Neural cell (in vitro differentiated cells): ENCODE measurements at regions not wholly inside any gene's neighbourhood (a gene's known extent, or its start where the extent isn't known, plus 50 kb on each side); places are given as distances from the start of the nearest gene placed in this dataset.

Source experiments
- H2AFZ ChIP-seq: fragments of 200-600, 300-800 bp; sonication (generic), shearing (Covaris generic); 2 replicates; pipeline ENCODE4 v1.6.0; 2014; ENCODE audit warnings: low read depth, mild to moderate bottlenecking, antibody characterized with exemption, low read length, moderate library complexity
- H3F3A ChIP-seq: fragments of 200-600 bp; shearing (Covaris generic); 2 replicates; pipeline ENCODE4 v1.6.1; 2016; ENCODE audit warnings: mild to moderate bottlenecking, moderate library complexity, mixed read lengths, antibody characterized with exemption, low read length; ENCODE audit not compliant: insufficient read depth, poor library complexity, severe bottlenecking
- H3K27ac ChIP-seq: fragments of 200-600, 300-800 bp; sonication (generic), shearing (Covaris generic); 2 replicates; pipeline ENCODE4 v1.5.1; 2014; ENCODE audit warnings: mild to moderate bottlenecking, low read length, moderate library complexity
- H3K27me3 ChIP-seq: fragments of 300-800, 200-600 bp; sonication (generic), shearing (Covaris generic); 2 replicates; pipeline ENCODE4 v1.6.0; 2014; ENCODE audit warnings: mild to moderate bottlenecking, low read depth, low read length, moderate library complexity; ENCODE audit not compliant: insufficient read depth
- H3K36me3 ChIP-seq: fragments of 300-800, 200-600 bp; sonication (generic), shearing (Covaris generic); 2 replicates; pipeline ENCODE4 v1.5.1; 2014; ENCODE audit warnings: mild to moderate bottlenecking, antibody characterized with exemption, low read length, moderate library complexity; ENCODE audit not compliant: insufficient read depth
- H3K4me2 ChIP-seq: fragments of 300-800, 200-600 bp; sonication (generic), shearing (Covaris generic); 2 replicates; pipeline ENCODE4 v1.6.0; 2014; ENCODE audit warnings: mild to moderate bottlenecking, low read length
- H3K4me3 ChIP-seq: fragments of 300-800, 200-600 bp; sonication (generic), shearing (Covaris generic); 2 replicates; pipeline ENCODE4 v1.5.1; 2014; ENCODE audit warnings: mild to moderate bottlenecking, low read length, moderate library complexity
- H3K79me2 ChIP-seq: fragments of 200-600 bp; shearing (Covaris generic); replicated peaks from 2 replicates; pipeline ENCODE4 v1.6.0; 2014; ENCODE audit warnings: mild to moderate bottlenecking, low read length, moderate library complexity; ENCODE audit not compliant: insufficient read depth
- H3K9ac ChIP-seq: fragments of 300-800, 200-600 bp; sonication (generic), shearing (Covaris generic); 2 replicates; pipeline ENCODE4 v1.6.1; 2016; ENCODE audit warnings: mild to moderate bottlenecking, low read length, mixed read lengths
- H3K9me2 ChIP-seq: fragments of 200-600 bp; shearing (Covaris generic); 2 replicates; pipeline ENCODE4 v1.6.1; 2016; ENCODE audit warnings: mild to moderate bottlenecking, low read length, mixed read lengths; ENCODE audit not compliant: insufficient read depth
- H3K9me3 ChIP-seq: fragments of 200-600, 300-800 bp; sonication (generic), shearing (Covaris generic); 2 replicates; pipeline ENCODE4 v1.6.1; 2016; ENCODE audit warnings: mild to moderate bottlenecking, mixed run types, low read length, moderate library complexity, mixed read lengths
- H4K20me1 ChIP-seq: fragments of 200-600 bp; shearing (Covaris generic); 2 replicates; pipeline ENCODE4 v1.6.1; 2016; ENCODE audit warnings: mild to moderate bottlenecking, mixed run types; ENCODE audit not compliant: insufficient read depth
- EP300 ChIP-seq: fragments of 450-650 bp; conservative IDR thresholded peaks from 2 replicates; pipeline ENCODE4 v1.6.1; 2014; ENCODE audit warnings: antibody characterized with exemption, mild to moderate bottlenecking, moderate library complexity; ENCODE audit not compliant: poor library complexity, severe bottlenecking
- MXI1 ChIP-seq: fragments of 450-650 bp; conservative IDR thresholded peaks from 2 replicates; pipeline ENCODE4 v1.6.1; 2014; ENCODE audit warnings: antibody characterized with exemption, mild to moderate bottlenecking; ENCODE audit not compliant: poor library complexity, severe bottlenecking
- POLR2AphosphoS5 ChIP-seq: IDR thresholded peaks from 2 replicates; pipeline ENCODE4 v1.6.1; 2012
- RAD21 ChIP-seq: fragments of 450-650 bp; conservative IDR thresholded peaks from 2 replicates; pipeline ENCODE4 v1.6.1; 2014; ENCODE audit warnings: antibody characterized with exemption, mild to moderate bottlenecking, moderate library complexity
- SMC3 ChIP-seq: fragments of 450-650 bp; conservative IDR thresholded peaks from 2 replicates; pipeline ENCODE4 v1.6.1; 2014; ENCODE audit warnings: antibody characterized with exemption, mild to moderate bottlenecking, moderate library complexity; ENCODE audit not compliant: poor library complexity
- TAF1 ChIP-seq: IDR thresholded peaks from 2 replicates; pipeline ENCODE4 v1.6.1; 2012; ENCODE audit warnings: low read depth
- TF ChIP-seq, protein P1 (sequence below): IDR thresholded peaks from 2 replicates; pipeline ENCODE4 v1.6.1; 2012; ENCODE audit warnings: borderline replicate concordance
- TF ChIP-seq, protein P2 (sequence below): fragments of 450-650 bp; IDR thresholded peaks from 2 replicates; pipeline ENCODE4 v1.5.1; 2014; ENCODE audit warnings: antibody characterized with exemption, mild to moderate bottlenecking, moderate library complexity; ENCODE audit not compliant: poor library complexity, severe bottlenecking

DNA sequence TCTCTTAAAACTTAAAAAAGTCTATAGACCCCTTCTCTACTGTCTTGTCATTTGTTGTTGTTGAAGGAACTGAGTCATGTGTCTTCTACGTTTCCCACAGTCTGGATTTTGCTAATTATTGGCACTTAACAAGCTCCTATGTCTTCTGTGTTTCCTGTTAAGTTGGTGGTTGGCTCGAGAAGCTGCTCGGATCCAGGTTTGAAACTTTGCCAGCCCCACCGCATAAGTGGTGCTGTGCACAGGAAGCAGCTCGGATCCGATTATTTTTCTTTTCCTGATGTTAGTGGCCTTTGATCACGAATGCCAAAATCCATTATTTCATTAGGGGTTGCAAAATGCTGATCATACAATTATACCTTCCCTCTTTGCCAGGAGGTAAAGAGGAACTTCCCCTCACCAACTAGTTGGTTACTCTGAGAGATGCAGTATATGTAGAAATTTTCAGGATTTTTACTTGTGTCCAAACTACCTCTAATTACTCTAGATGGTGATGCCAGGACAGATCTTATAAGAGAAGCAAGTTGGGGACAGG is 186.5 kb downstream of the NSG2 start (continued):
- TF ChIP-seq, protein P1, sequence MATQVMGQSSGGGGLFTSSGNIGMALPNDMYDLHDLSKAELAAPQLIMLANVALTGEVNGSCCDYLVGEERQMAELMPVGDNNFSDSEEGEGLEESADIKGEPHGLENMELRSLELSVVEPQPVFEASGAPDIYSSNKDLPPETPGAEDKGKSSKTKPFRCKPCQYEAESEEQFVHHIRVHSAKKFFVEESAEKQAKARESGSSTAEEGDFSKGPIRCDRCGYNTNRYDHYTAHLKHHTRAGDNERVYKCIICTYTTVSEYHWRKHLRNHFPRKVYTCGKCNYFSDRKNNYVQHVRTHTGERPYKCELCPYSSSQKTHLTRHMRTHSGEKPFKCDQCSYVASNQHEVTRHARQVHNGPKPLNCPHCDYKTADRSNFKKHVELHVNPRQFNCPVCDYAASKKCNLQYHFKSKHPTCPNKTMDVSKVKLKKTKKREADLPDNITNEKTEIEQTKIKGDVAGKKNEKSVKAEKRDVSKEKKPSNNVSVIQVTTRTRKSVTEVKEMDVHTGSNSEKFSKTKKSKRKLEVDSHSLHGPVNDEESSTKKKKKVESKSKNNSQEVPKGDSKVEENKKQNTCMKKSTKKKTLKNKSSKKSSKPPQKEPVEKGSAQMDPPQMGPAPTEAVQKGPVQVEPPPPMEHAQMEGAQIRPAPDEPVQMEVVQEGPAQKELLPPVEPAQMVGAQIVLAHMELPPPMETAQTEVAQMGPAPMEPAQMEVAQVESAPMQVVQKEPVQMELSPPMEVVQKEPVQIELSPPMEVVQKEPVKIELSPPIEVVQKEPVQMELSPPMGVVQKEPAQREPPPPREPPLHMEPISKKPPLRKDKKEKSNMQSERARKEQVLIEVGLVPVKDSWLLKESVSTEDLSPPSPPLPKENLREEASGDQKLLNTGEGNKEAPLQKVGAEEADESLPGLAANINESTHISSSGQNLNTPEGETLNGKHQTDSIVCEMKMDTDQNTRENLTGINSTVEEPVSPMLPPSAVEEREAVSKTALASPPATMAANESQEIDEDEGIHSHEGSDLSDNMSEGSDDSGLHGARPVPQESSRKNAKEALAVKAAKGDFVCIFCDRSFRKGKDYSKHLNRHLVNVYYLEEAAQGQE: no peak
- TF ChIP-seq POLR2AphosphoS5: no peak

DNA sequence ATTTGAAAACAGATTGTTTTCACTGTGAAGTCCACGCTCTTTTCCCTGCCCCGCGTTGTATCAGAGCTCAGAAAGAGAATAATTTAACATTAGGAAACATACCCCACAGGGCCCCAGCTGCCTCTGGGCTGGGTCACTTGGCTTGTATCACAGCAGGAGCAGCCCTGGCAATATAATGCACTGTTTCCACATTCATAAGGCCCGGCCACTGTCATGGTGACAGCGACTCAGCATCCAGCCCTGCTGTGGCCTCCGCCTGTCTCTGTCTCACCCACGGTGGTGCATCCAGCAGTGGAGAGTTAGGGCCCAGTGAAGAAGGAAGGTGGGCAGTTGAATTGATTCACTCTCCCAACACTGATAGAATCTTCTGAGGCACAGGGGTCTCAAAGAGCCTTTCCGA is 188.9 kb downstream of the NSG2 start:
- Histone ChIP-seq H3K4me2 (no peak overlapping the region), H3K79me2 (no peaks in the 10 kb centered on the region), H3K4me3 (no peak overlapping the region), H3F3A (no peaks in the 10 kb centered on the region), H3K36me3 (no peaks in the 10 kb centered on the region), H3K9me3 (no peaks in the 10 kb centered on the region), H3K27me3 (no peaks in the 10 kb centered on the region), H3K9me2 (no peaks in the 10 kb centered on the region), H3K27ac (no peak overlapping the region), H3K9ac (no peak overlapping the region), H4K20me1 (no peaks in the 10 kb centered on the region), H2AFZ (no peak overlapping the region)
- TF ChIP-seq, protein P1: no peak
- TF ChIP-seq RAD21: no peak
- TF ChIP-seq TAF1: no peak
- TF ChIP-seq MXI1: no peak
- no peak for TF ChIP-seq EP300
- no peak for TF ChIP-seq SMC3
- TF ChIP-seq, protein P2, sequence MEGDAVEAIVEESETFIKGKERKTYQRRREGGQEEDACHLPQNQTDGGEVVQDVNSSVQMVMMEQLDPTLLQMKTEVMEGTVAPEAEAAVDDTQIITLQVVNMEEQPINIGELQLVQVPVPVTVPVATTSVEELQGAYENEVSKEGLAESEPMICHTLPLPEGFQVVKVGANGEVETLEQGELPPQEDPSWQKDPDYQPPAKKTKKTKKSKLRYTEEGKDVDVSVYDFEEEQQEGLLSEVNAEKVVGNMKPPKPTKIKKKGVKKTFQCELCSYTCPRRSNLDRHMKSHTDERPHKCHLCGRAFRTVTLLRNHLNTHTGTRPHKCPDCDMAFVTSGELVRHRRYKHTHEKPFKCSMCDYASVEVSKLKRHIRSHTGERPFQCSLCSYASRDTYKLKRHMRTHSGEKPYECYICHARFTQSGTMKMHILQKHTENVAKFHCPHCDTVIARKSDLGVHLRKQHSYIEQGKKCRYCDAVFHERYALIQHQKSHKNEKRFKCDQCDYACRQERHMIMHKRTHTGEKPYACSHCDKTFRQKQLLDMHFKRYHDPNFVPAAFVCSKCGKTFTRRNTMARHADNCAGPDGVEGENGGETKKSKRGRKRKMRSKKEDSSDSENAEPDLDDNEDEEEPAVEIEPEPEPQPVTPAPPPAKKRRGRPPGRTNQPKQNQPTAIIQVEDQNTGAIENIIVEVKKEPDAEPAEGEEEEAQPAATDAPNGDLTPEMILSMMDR: no peak
